GM20000 (cell line): ENCODE measurements at regions not wholly inside any gene's neighbourhood (a gene's known extent, or its start where the extent isn't known, plus 50 kb on each side); places are given as distances from the start of the nearest gene placed in this dataset.

Experiments used
- DNase-seq: peaks from one replicate; pipeline ENCODE4 v3.0.0; 2012; ENCODE audit warnings: low spot score
- CTCF ChIP-seq: IDR thresholded peaks from 2 replicates; pipeline ENCODE4 v1.5.1; 2012; ENCODE audit warnings: mild to moderate bottlenecking, control low read depth; ENCODE audit errors: extremely low read depth, missing control alignments

GRCh38 chr2:120442541-120442922, 96.6 kb downstream of the INHBB start:
- DNase-seq: no peak
- TF ChIP-seq CTCF: no peak

GRCh38 chr2:120442923-120443571, 97.1 kb downstream of the INHBB start:
- no peak for DNase-seq
- no peak for TF ChIP-seq CTCF

GRCh38 chr2:120443946-120444345, 98.0 kb downstream of the INHBB start:
- no peak for DNase-seq
- TF ChIP-seq CTCF: no peak

GRCh38 chr2:120444691-120445240, 98.8 kb downstream of the INHBB start:
- no peak for DNase-seq
- TF ChIP-seq CTCF: no peak

GRCh38 chr2:120445449-120446143, 99.7 kb downstream of the INHBB start:
- DNase-seq: no peak
- TF ChIP-seq CTCF: no peak

GRCh38 chr2:120446236-120447126, 100.5 kb downstream of the INHBB start:
- TF ChIP-seq CTCF: no peak
- DNase-seq: no peak
